GM12864 (cell line): ENCODE measurements at regions not wholly inside any gene's neighbourhood (a gene's known extent, or its start where the extent isn't known, plus 50 kb on each side); places are given as distances from the start of the nearest gene placed in this dataset.
"Not testable (repeated sequence)": the region's sequence is repeated elsewhere in the genome, so short reads cannot be mapped to it uniquely, and the experiment has no call there.

ENCODE experiments used
- DNase-seq: peaks from one replicate; pipeline ENCODE4 v3.0.0-alpha.2; 2011; ENCODE audit warnings: low read depth
- H3K4me3 ChIP-seq: 2 replicates; pipeline ENCODE4 v1.5.1; 2011; ENCODE audit warnings: mild to moderate bottlenecking, low read depth, low read length, control low read depth
- CTCF ChIP-seq: IDR thresholded peaks from 2 replicates; pipeline ENCODE4 v1.5.1; 2011; ENCODE audit warnings: low read depth, mild to moderate bottlenecking, moderate library complexity, low read length, control low read depth, inconsistent platforms; ENCODE audit errors: missing control alignments

- no peak overlapping the region for H3K4me3 ChIP-seq
- no peak for DNase-seq
- no peak for TF ChIP-seq CTCF
These were observed 113.6 kb upstream of the TEX13C start for GRCh38 chrX:125205918-125206665.

GRCh38 chrX:125210146-125210545 is 109.5 kb upstream of the TEX13C start:
- TF ChIP-seq CTCF = no peak
- DNase-seq = no peak
- no peak overlapping the region for H3K4me3 ChIP-seq

- H3K4me3 ChIP-seq = no peak overlapping the region
- no peak for TF ChIP-seq CTCF
- DNase-seq = no peak
These were observed 99.8 kb upstream of the TEX13C start for GRCh38 chrX:125219852-125220251.

- TF ChIP-seq CTCF = no peak
- no peak for DNase-seq
- no peak overlapping the region for H3K4me3 ChIP-seq
These were observed 82.7 kb upstream of the TEX13C start for GRCh38 chrX:125236955-125237354.

GRCh38 chrX:125248931-125249330 is 70.7 kb upstream of the TEX13C start:
- no peak for DNase-seq
- no peak overlapping the region for H3K4me3 ChIP-seq
- no peak for TF ChIP-seq CTCF

GRCh38 chrX:125255759-125256158 is 63.9 kb upstream of the TEX13C start:
- DNase-seq, H3K4me3 ChIP-seq: not testable (repeated sequence)

- no peak for TF ChIP-seq CTCF
- DNase-seq = no peak
- H3K4me3 ChIP-seq = no peak overlapping the region
These were observed 56.8 kb upstream of the TEX13C start for GRCh38 chrX:125262836-125263235.
